A549 (cell line): ENCODE measurements at regions not wholly inside any gene's neighbourhood (a gene's known extent, or its start where the extent isn't known, plus 50 kb on each side); places are given as distances from the start of the nearest gene placed in this dataset.

Experiments used
- CBX8 ChIP-seq: fragments of 200-600 bp; sonication (generic); IDR thresholded peaks from 2 replicates; pipeline ENCODE4 v1.6.1; 2016
- CEBPB ChIP-seq, 2 experiments: fragments of >200 bp in 1 of 2; sonication (Bioruptor Twin) in 1 of 2; formaldehyde crosslinking in 1 of 2; IDR thresholded peaks; 2 replicates each; pipeline ENCODE4 v1.6.1; 2012 to 2016
- CTCF ChIP-seq: fragments of >200 bp; sonication (Bioruptor Twin); formaldehyde crosslinking; IDR thresholded peaks from 3 replicates; pipeline ENCODE4 v1.5.1; 2016
- POLR2A ChIP-seq: IDR thresholded peaks from 2 replicates; pipeline ENCODE4 v1.6.1; 2012; ENCODE audit warnings: mild to moderate bottlenecking, low read length

GRCh38 chr10:6813856-6814255 lies 233.8 kb upstream of the PRKCQ start:
- TF ChIP-seq CTCF (no peak), CBX8 (no peak), POLR2A (no peak), CEBPB (IDR thresholded peaks at IDR 0.05) (no peak)
